H1 (cell line): ENCODE measurements at regions not wholly inside any gene's neighbourhood (a gene's known extent, or its start where the extent isn't known, plus 50 kb on each side); places are given as distances from the start of the nearest gene placed in this dataset.

Experiments
- CTCF ChIA-PET: fragments of 300-600 bp; sonication (Branson Sonifier 250); formaldehyde crosslinking; loops from one replicate; lab custom pipeline; 2021; ENCODE audit not compliant: partially characterized antibody; lab: Charles Lee
- POLR2A ChIA-PET: fragments of 300-600 bp; sonication (Branson Sonifier 250); formaldehyde crosslinking; loops from one replicate; lab custom pipeline; 2021; ENCODE audit warnings: inconsistent platforms; ENCODE audit not compliant: partially characterized antibody; lab: Charles Lee
- DNase-seq, 2 experiments: peaks; one replicate each; pipeline versions ENCODE4 v3.0.0 to v3.0.0-alpha.2; 2010 to 2022; ENCODE audit warnings: low spot score in 2 of 2, low read depth in 1 of 2, mixed read lengths in 1 of 2
- FAIRE-seq: peaks from 2 replicates; lab custom pipeline; 2011; peaks lifted over from hg19 to GRCh38; lab: Jason Lieb, UNC
- H2AFZ ChIP-seq: 2 replicates; pipeline ENCODE4 v1.8.1; 2012; ENCODE audit warnings: low read length, inconsistent platforms
- H2AK5ac ChIP-seq: 2 replicates; pipeline ENCODE4 v1.6.1; 2013; ENCODE audit warnings: low read depth, low read length
- H2BK120ac ChIP-seq: replicated peaks from 2 replicates; pipeline ENCODE3; 2013; ENCODE audit warnings: low read depth, low read length, inconsistent platforms
- H2BK12ac ChIP-seq: 2 replicates; pipeline ENCODE4 v1.6.1; 2013; ENCODE audit warnings: low read depth, low read length
- H2BK15ac ChIP-seq: 2 replicates; pipeline ENCODE4 v1.6.1; 2013; ENCODE audit warnings: low read length
- H2BK20ac ChIP-seq: 2 replicates; pipeline ENCODE4 v1.6.1; 2013; ENCODE audit warnings: low read length
- H2BK5ac ChIP-seq: 2 replicates; pipeline ENCODE4 v1.6.1; 2013; ENCODE audit warnings: low read depth, low read length
- H3K14ac ChIP-seq: 2 replicates; pipeline ENCODE4 v1.6.1; 2013; ENCODE audit warnings: inconsistent platforms; ENCODE audit not compliant: insufficient read length
- H3K18ac ChIP-seq: 2 replicates; pipeline ENCODE4 v1.6.1; 2013; ENCODE audit warnings: low read length; ENCODE audit errors: extremely low read depth
- H3K23ac ChIP-seq: 2 replicates; pipeline ENCODE4 v1.6.1; 2013; ENCODE audit warnings: inconsistent platforms; ENCODE audit not compliant: insufficient read length
- H3K23me2 ChIP-seq: 2 replicates; pipeline ENCODE4 v1.6.1; 2013; ENCODE audit warnings: low read depth, low read length
- H3K27ac ChIP-seq: 2 replicates; pipeline ENCODE4 v1.6.1; 2011; ENCODE audit warnings: low read depth, low read length, inconsistent platforms
- H3K27me3 ChIP-seq, 4 experiments: replicated peaks in 1 of 4; 1 replicate in 1 of 4; 2 replicates in 3 of 4; pipeline versions ENCODE4 v1.6.1 to v1.8.1; 2011 to 2013; ENCODE audit warnings: low read length in 3 of 4, mild to moderate bottlenecking in 3 of 4, inconsistent platforms in 2 of 4, mixed read lengths in 2 of 4, moderate library complexity in 1 of 4; ENCODE audit not compliant: control insufficient read depth in 3 of 4, insufficient read depth in 3 of 4; ENCODE audit errors: extremely low read depth in 1 of 4
- H3K36me3 ChIP-seq, 4 experiments: 2 replicates each; pipeline versions ENCODE4 v1.6.1 to v1.8.1; 2011 to 2013; ENCODE audit warnings: mild to moderate bottlenecking in 4 of 4, low read length in 3 of 4, moderate library complexity in 2 of 4, control low read depth in 1 of 4, inconsistent platforms in 1 of 4; ENCODE audit not compliant: insufficient read depth in 4 of 4, control insufficient read depth in 2 of 4
- H3K4ac ChIP-seq: replicated peaks from 2 replicates; pipeline ENCODE3; 2013; ENCODE audit warnings: low read length, low read depth, mixed read lengths, inconsistent platforms; ENCODE audit not compliant: insufficient read length
- H3K4me1 ChIP-seq, 4 experiments: replicated peaks in 1 of 4; 1 replicate in 1 of 4; 2 replicates in 3 of 4; pipeline versions ENCODE4 v1.6.1 to v1.8.1; 2011 to 2013; ENCODE audit warnings: low read length in 3 of 4, inconsistent platforms in 2 of 4, mixed read lengths in 1 of 4; ENCODE audit not compliant: insufficient read depth in 4 of 4, control insufficient read depth in 3 of 4
- H3K4me2 ChIP-seq, 2 experiments: 2 replicates each; pipeline versions ENCODE4 v1.6.1 to v1.8.1; 2011 to 2013; ENCODE audit warnings: low read depth in 2 of 2, low read length in 2 of 2, control low read depth in 1 of 2, inconsistent platforms in 1 of 2, mild to moderate bottlenecking in 1 of 2; ENCODE audit not compliant: insufficient read depth in 1 of 2
- H3K4me3 ChIP-seq, 4 experiments: fragments of 200-600, 300-600 bp in 1 of 4; sonication (generic), shearing (Covaris generic), sonication (Bioruptor Twin) in 1 of 4; 2 replicates each; pipeline versions ENCODE4 v1.5.1 to v1.8.1; 2011 to 2016; ENCODE audit warnings: low read length in 4 of 4, low read depth in 3 of 4, control low read depth in 2 of 4, inconsistent platforms in 2 of 4, mild to moderate bottlenecking in 2 of 4, mixed read lengths in 1 of 4, moderate library complexity in 1 of 4; ENCODE audit not compliant: insufficient read depth in 2 of 4; ENCODE audit errors: extremely low read depth in 1 of 4
- H3K56ac ChIP-seq: replicated peaks from 2 replicates; pipeline ENCODE3; 2013; ENCODE audit warnings: low read depth, mild to moderate bottlenecking, mixed read lengths, low read length, inconsistent platforms; ENCODE audit not compliant: insufficient read length
- H3K79me1 ChIP-seq: 2 replicates; pipeline ENCODE4 v1.6.1; 2013; ENCODE audit warnings: low read depth, low read length, control low read depth
- H3K79me2 ChIP-seq, 2 experiments: 2 replicates each; pipeline versions ENCODE4 v1.6.1 to v1.8.1; 2012 to 2013; ENCODE audit warnings: low read length in 2 of 2, mild to moderate bottlenecking in 2 of 2, inconsistent platforms in 1 of 2; ENCODE audit not compliant: insufficient read depth in 2 of 2, control insufficient read depth in 1 of 2
- H3K9ac ChIP-seq, 4 experiments: replicated peaks in 1 of 4; 1 replicate in 1 of 4; 2 replicates in 3 of 4; pipeline versions ENCODE4 v1.6.1 to v1.8.1; 2011 to 2013; ENCODE audit warnings: low read depth in 3 of 4, low read length in 3 of 4, control low read depth in 2 of 4, mild to moderate bottlenecking in 2 of 4, moderate library complexity in 2 of 4, inconsistent platforms in 1 of 4; ENCODE audit errors: extremely low read depth in 1 of 4
- H3K9me3 ChIP-seq, 2 experiments: 2 replicates each; pipeline versions ENCODE4 v1.6.1 to v1.8.1; 2012 to 2013; ENCODE audit warnings: mild to moderate bottlenecking in 2 of 2, moderate library complexity in 2 of 2, control low read depth in 1 of 2, inconsistent platforms in 1 of 2, low read depth in 1 of 2, low read length in 1 of 2, mixed read lengths in 1 of 2; ENCODE audit not compliant: insufficient read depth in 2 of 2
- H4K20me1 ChIP-seq, 2 experiments: replicated peaks in 1 of 2; 2 replicates each; pipeline versions ENCODE3 to v1.8.1; 2011 to 2013; ENCODE audit warnings: inconsistent platforms in 2 of 2, low read length in 2 of 2, mild to moderate bottlenecking in 1 of 2; ENCODE audit not compliant: insufficient read depth in 2 of 2, control insufficient read depth in 1 of 2
- H4K5ac ChIP-seq: 2 replicates; pipeline ENCODE4 v1.6.1; 2013; ENCODE audit warnings: low read length, low read depth, mixed read lengths, inconsistent platforms; ENCODE audit not compliant: insufficient read length
- H4K8ac ChIP-seq: 2 replicates; pipeline ENCODE4 v1.8.0; 2013; ENCODE audit warnings: mild to moderate bottlenecking, moderate library complexity, low read length, inconsistent platforms; ENCODE audit not compliant: insufficient read depth; ENCODE audit errors: extremely low read depth
- H4K91ac ChIP-seq: replicated peaks from 2 replicates; pipeline ENCODE3; 2013; ENCODE audit warnings: low read length, mixed read lengths, inconsistent platforms; ENCODE audit not compliant: insufficient read length
- GABPA ChIP-seq: IDR thresholded peaks from 2 replicates; pipeline ENCODE4 v1.6.1; 2011; ENCODE audit warnings: mild to moderate bottlenecking, low read length, moderate library complexity, borderline replicate concordance; ENCODE audit not compliant: insufficient read depth
- TCF12 ChIP-seq: IDR thresholded peaks from 2 replicates; pipeline ENCODE4 v1.6.1; 2011; ENCODE audit warnings: low read depth, mild to moderate bottlenecking, low read length
- TF ChIP-seq, protein P1 (sequence below): IDR thresholded peaks from 2 replicates; pipeline ENCODE4 v1.6.1; 2012; ENCODE audit warnings: inconsistent platforms

DNA sequence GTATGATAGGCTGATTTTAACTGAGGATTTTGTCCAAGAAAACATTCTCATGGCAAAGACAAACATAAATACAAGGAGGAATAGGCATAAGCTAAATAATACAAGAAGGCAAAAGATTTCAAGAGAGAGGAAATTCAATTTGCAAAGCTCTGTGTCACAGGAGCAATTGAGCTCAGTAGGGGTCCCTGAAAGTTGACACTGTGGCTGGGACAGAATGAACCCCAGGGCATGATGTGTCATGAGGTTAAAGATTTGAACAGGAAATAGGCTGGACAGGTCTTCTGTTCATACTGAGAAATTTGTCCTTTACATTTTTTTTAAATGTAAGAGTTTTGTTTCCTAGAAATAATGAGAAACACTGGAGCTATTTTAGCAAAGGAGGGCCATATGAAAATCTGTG lies 555.4 kb upstream of the NEGR1 start:
- Histone ChIP-seq H3K9me3 (no peaks in the 10 kb centered on the region; a peak in 1 of 4 replicates), H4K5ac (no peak overlapping the region), H3K23ac (no peak overlapping the region), H3K14ac (no peak overlapping the region), H2AK5ac (no peak overlapping the region), H4K91ac (no peak overlapping the region), H3K79me1 (no peaks in the 10 kb centered on the region), H4K8ac (no peak overlapping the region), H2AFZ (no peak overlapping the region), H2BK12ac (no peak overlapping the region), H3K56ac (no peak overlapping the region), H2BK120ac (no peak overlapping the region), H3K4me1 (no peaks in the 10 kb centered on the region; a peak in 1 of 7 replicates), H2BK20ac (no peak overlapping the region), H4K20me1 (no peaks in the 10 kb centered on the region), H3K27me3 (no peaks in the 10 kb centered on the region), H3K9ac (no peak overlapping the region), H3K18ac (no peak overlapping the region), H3K36me3 (no peaks in the 10 kb centered on the region), H3K27ac (no peak overlapping the region), H2BK15ac (no peak overlapping the region), H3K79me2 (no peaks in the 10 kb centered on the region), H3K4me3 (no peak overlapping the region), H3K4me2 (no peak overlapping the region), H3K23me2 (no peaks in the 10 kb centered on the region), H3K4ac (no peak overlapping the region), H2BK5ac (no peak overlapping the region)
- TF ChIP-seq TCF12 = no peak
- no peak for TF ChIP-seq GABPA
- TF ChIP-seq, protein P1, sequence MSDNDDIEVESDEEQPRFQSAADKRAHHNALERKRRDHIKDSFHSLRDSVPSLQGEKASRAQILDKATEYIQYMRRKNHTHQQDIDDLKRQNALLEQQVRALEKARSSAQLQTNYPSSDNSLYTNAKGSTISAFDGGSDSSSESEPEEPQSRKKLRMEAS = no peak
- CTCF ChIA-PET = interaction anchor here (1.4 kb wide), 2 partner anchors 8 to 113 kb away, joined by 3 read pairs; no protein-coding TSS in a partner anchor
- DNase-seq (no peak), FAIRE-seq (no peak)
- POLR2A ChIA-PET = interaction anchor here (1.0 kb wide), 1 partner anchor 9 kb away, joined by 5 read pairs; no protein-coding TSS in a partner anchor
